GM12865 (cell line): ENCODE measurements at regions not wholly inside any gene's neighbourhood (a gene's known extent, or its start where the extent isn't known, plus 50 kb on each side); places are given as distances from the start of the nearest gene placed in this dataset.

Source experiments
- DNase-seq: peaks from one replicate; pipeline ENCODE4 v3.0.0; 2010; ENCODE audit warnings: low read depth
- H3K4me3 ChIP-seq: 2 replicates; pipeline ENCODE4 v1.5.1; 2011; ENCODE audit warnings: mild to moderate bottlenecking, low read depth, low read length, control low read depth
- CTCF ChIP-seq: IDR thresholded peaks from 2 replicates; pipeline ENCODE4 v1.5.1; 2011; ENCODE audit warnings: low read length, control low read depth, low read depth, inconsistent platforms; ENCODE audit not compliant: insufficient read depth; ENCODE audit errors: missing control alignments

GRCh38 chr13:78978381-78978998 is 319.5 kb upstream of the OBI1 start:
- DNase-seq, result peak; percentile 77
- H3K4me3 ChIP-seq, result no peak overlapping the region
- peak; percentile 66 for TF ChIP-seq CTCF

DNA sequence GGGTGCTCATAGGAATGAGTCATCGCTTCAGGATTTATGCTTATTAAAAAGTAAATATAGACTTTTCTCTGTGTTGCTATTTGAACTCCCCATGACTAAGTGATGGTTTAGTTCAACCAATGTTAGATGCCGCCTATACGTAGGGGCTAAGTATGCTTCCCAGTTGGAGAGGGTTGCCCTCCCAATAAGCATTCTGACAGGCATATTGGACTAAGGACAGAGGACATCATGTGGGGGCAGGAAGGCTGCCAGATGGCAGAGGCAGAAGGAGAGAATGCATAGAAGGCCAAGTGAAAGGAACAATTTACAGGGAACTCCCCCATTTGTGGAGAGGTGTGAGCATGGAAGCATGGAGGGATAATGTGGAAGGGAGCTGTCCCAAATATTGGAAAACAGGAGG is 318.4 kb upstream of the OBI1 start:
- no peak overlapping the region for H3K4me3 ChIP-seq
- no peak for DNase-seq
- TF ChIP-seq CTCF, result no peak

- no peak overlapping the region for H3K4me3 ChIP-seq
- no peak for TF ChIP-seq CTCF
- no peak for DNase-seq
These were observed 317.7 kb upstream of the OBI1 start for GRCh38 chr13:78976696-78977095.

- H3K4me3 ChIP-seq, result no peak overlapping the region
- DNase-seq, result no peak
- no peak for TF ChIP-seq CTCF
These were observed 313.6 kb upstream of the OBI1 start for GRCh38 chr13:78972561-78972960.

GRCh38 chr13:78971355-78972025 is 312.5 kb upstream of the OBI1 start:
- H3K4me3 ChIP-seq, result no peak overlapping the region
- TF ChIP-seq CTCF, result no peak
- DNase-seq, result no peak

DNA sequence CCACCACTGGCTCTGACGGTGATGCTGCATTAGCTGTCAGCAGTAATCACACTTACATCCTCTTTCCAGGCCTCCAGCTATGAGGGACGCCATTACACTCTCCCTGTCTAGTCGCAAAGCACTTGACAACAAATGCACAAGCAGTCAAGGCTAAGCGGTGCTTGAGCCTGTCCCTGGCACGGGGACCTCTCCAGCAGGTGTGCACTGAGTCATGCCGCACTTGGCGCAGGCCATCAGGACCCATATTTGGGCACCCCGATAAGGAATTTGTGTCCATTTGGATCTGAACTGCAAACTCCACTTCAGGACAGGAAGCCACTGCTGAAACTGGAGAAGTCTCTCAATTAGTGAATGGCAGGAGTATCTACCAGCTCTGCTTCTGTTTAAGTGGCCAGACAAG is 301.9 kb upstream of the OBI1 start:
- no peak overlapping the region for H3K4me3 ChIP-seq
- TF ChIP-seq CTCF, result no peak
- DNase-seq, result no peak

- no peak for TF ChIP-seq CTCF
- no peak for DNase-seq
- H3K4me3 ChIP-seq, result no peak overlapping the region
These were observed 299.1 kb upstream of the OBI1 start for GRCh38 chr13:78958006-78958405.
